Fibroblast of skin of abdomen (primary cell): ENCODE measurements at regions not wholly inside any gene's neighbourhood (a gene's known extent, or its start where the extent isn't known, plus 50 kb on each side); places are given as distances from the start of the nearest gene placed in this dataset.
"Not testable (repeated sequence)": the region's sequence is repeated elsewhere in the genome, so short reads cannot be mapped to it uniquely, and the experiment has no call there.

Source experiments
- DNase-seq: peaks from one replicate; pipeline ENCODE4 v3.0.0-alpha.2; 2013

GRCh38 chr7:114279901-114280300 lies 134.7 kb upstream of the FOXP2 start:
- no peak for DNase-seq

GRCh38 chr7:114273218-114273617 lies 141.4 kb upstream of the FOXP2 start:
- DNase-seq: no peak

- no peak for DNase-seq
These were observed 144.9 kb upstream of the FOXP2 start for GRCh38 chr7:114269714-114270113.

GRCh38 chr7:114267550-114267949 lies 147.1 kb upstream of the FOXP2 start:
- not testable (repeated sequence) for DNase-seq

GRCh38 chr7:114264023-114264422 lies 150.6 kb upstream of the FOXP2 start:
- DNase-seq: peak; percentile 14

- no peak for DNase-seq
These were observed 151.4 kb upstream of the FOXP2 start for GRCh38 chr7:114263219-114263618.

- DNase-seq: no peak
These were observed 159.2 kb upstream of the FOXP2 start for GRCh38 chr7:114255404-114255841.

GRCh38 chr7:114243646-114244045 lies 171.0 kb upstream of the FOXP2 start:
- no peak for DNase-seq

GRCh38 chr7:114242992-114243507 lies 171.6 kb upstream of the FOXP2 start:
- peak; percentile 48 for DNase-seq

- DNase-seq: peak; percentile 53
These were observed 185.4 kb upstream of the FOXP2 start for GRCh38 chr7:114229246-114229645.

GRCh38 chr7:114225784-114226183 lies 188.8 kb upstream of the FOXP2 start:
- no peak for DNase-seq

- no peak for DNase-seq
These were observed 196.3 kb upstream of the FOXP2 start for GRCh38 chr7:114218283-114218682.

- peak; percentile 8 for DNase-seq
These were observed 197.4 kb upstream of the FOXP2 start for GRCh38 chr7:114217026-114217806.

GRCh38 chr7:114214466-114214865 lies 200.1 kb upstream of the FOXP2 start:
- DNase-seq: no peak

- peak; percentile 4 for DNase-seq
These were observed 201.7 kb upstream of the FOXP2 start for GRCh38 chr7:114212721-114213429.

- no peak for DNase-seq
These were observed 204.6 kb upstream of the FOXP2 start for GRCh38 chr7:114209968-114210367.

- DNase-seq: no peak
These were observed 207.9 kb upstream of the FOXP2 start for GRCh38 chr7:114206688-114207087.

- no peak for DNase-seq
These were observed 218.1 kb upstream of the FOXP2 start for GRCh38 chr7:114196517-114196916.

- DNase-seq: no peak
These were observed 224.2 kb upstream of the FOXP2 start for GRCh38 chr7:114190387-114190786.

- no peak for DNase-seq
These were observed 231.1 kb upstream of the FOXP2 start for GRCh38 chr7:114183311-114184088.

GRCh38 chr7:114182837-114183236 lies 231.8 kb upstream of the FOXP2 start:
- DNase-seq: no peak

GRCh38 chr7:114181280-114181679 lies 233.3 kb upstream of the FOXP2 start:
- no peak for DNase-seq
